ENCODE measurements at regions not wholly inside any gene's neighbourhood (a gene's known extent, or its start where the extent isn't known, plus 50 kb on each side); places are given as distances from the start of the nearest gene placed in this dataset.

- H3K27me3 ChIP-seq: no peaks in the 10 kb centered on the region
- H3K36me3 ChIP-seq: no peaks in the 10 kb centered on the region
- TF ChIP-seq EP300 (IDR thresholded peaks at IDR 0.05; ENCODE audit: low read depth): no peak
- intact Hi-C loops (cut with DNase I; ENCODE audit: low total_unique reads) (no loop called here), in situ Hi-C loops (cut with MboI; ENCODE audit: low pct_ligation_motif_present in 1 of 4, low pct_unique_long_range_greater_than_20kb in 1 of 4, low sequenced_read_pairs in 3 of 4) (no loop called here)
- H3K27ac ChIP-seq: no peak overlapping the region
- no peaks in the 10 kb centered on the region for H3K4me1 ChIP-seq
- no peak overlapping the region for H3K4me3 ChIP-seq
- DNase-seq: no peak
- no peaks in the 10 kb centered on the region for H3K9me3 ChIP-seq
These were observed 1894.5 kb upstream of the CELF4 start for GRCh38 chr18:39460136-39460535.

- no peaks in the 10 kb centered on the region for H3K27me3 ChIP-seq
- H3K4me1 ChIP-seq: peaks cover 0 to 6% (median 5%) of the 10 kb centered on the region in 4 donors
- intact Hi-C loops (cut with DNase I; ENCODE audit: low total_unique reads): no loop called here
- in situ Hi-C loops (cut with MboI; ENCODE audit: low pct_ligation_motif_present in 1 of 4, low pct_unique_long_range_greater_than_20kb in 1 of 4, low sequenced_read_pairs in 3 of 4): no loop called here
- no peaks in the 10 kb centered on the region for H3K36me3 ChIP-seq
- no peak for DNase-seq
- no peaks in the 10 kb centered on the region for H3K9me3 ChIP-seq
- no peak overlapping the region for H3K27ac ChIP-seq
- TF ChIP-seq EP300 (IDR thresholded peaks at IDR 0.05; ENCODE audit: low read depth) (no peak), CTCF (IDR thresholded peaks at IDR 0.05) (no peak), POLR2A (IDR thresholded peaks at IDR 0.05) (no peak), POLR2AphosphoS5 (IDR thresholded peaks at IDR 0.05) (no peak)
- no peak overlapping the region for H3K4me3 ChIP-seq
These were observed 1889.7 kb upstream of the CELF4 start for GRCh38 chr18:39455285-39455684.

- Histone ChIP-seq H3K36me3 (no peaks in the 10 kb centered on the region), H3K4me3 (no peak overlapping the region), H3K27me3 (no peaks in the 10 kb centered on the region), H3K4me1 (peaks cover 0 to 6% (median 5%) of the 10 kb centered on the region in 4 donors), H3K9me3 (no peaks in the 10 kb centered on the region), H3K27ac (no peak overlapping the region)
- WGBS, 2 donors (ENCODE audit: low coverage in 1 of 2): 75 to 80% methylated on average over 1 of the region's 1 CpG
- DNase-seq: no peak
- in situ Hi-C loops (cut with MboI; ENCODE audit: low pct_ligation_motif_present in 1 of 4, low pct_unique_long_range_greater_than_20kb in 1 of 4, low sequenced_read_pairs in 3 of 4): no loop called here
- no peak for TF ChIP-seq POLR2A (IDR thresholded peaks at IDR 0.05)
- no peak for TF ChIP-seq CTCF (IDR thresholded peaks at IDR 0.05)
- TF ChIP-seq EP300 (IDR thresholded peaks at IDR 0.05; ENCODE audit: low read depth): no peak
- TF ChIP-seq POLR2AphosphoS5 (IDR thresholded peaks at IDR 0.05): no peak
- intact Hi-C loops (cut with DNase I; ENCODE audit: low total_unique reads): no loop called here
These were observed 1889.3 kb upstream of the CELF4 start for GRCh38 chr18:39454866-39455265.

- Histone ChIP-seq H3K9me3 (no peaks in the 10 kb centered on the region), H3K27ac (peak overlapping the region in 1 of 4 donors; percentile 13), H3K4me1 (peaks cover 0 to 6% (median 5%) of the 10 kb centered on the region in 4 donors), H3K36me3 (no peaks in the 10 kb centered on the region), H3K4me3 (peak overlapping the region in 1 of 4 donors; percentile 26), H3K27me3 (no peaks in the 10 kb centered on the region)
- 2 to 13% methylated on average over 1 to 2 of the region's 2 CpGs for WGBS, 2 donors (ENCODE audit: low coverage in 1 of 2)
- no peak for DNase-seq
- in situ Hi-C loops (cut with MboI; ENCODE audit: low pct_ligation_motif_present in 1 of 4, low pct_unique_long_range_greater_than_20kb in 1 of 4, low sequenced_read_pairs in 3 of 4): no loop called here
- TF ChIP-seq EP300 (IDR thresholded peaks at IDR 0.05; ENCODE audit: low read depth) (no peak), POLR2A (IDR thresholded peaks at IDR 0.05) (no peak), CTCF (IDR thresholded peaks at IDR 0.05) (no peak), POLR2AphosphoS5 (IDR thresholded peaks at IDR 0.05) (no peak)
- intact Hi-C loops (cut with DNase I; ENCODE audit: low total_unique reads): no loop called here
These were observed 1888.3 kb upstream of the CELF4 start for GRCh38 chr18:39453882-39454281.

- H3K9me3 ChIP-seq: no peaks in the 10 kb centered on the region
- peak overlapping the region in 1 of 4 donors; percentile 13 for H3K27ac ChIP-seq
- no peak overlapping the region for H3K4me3 ChIP-seq
- in situ Hi-C loops (cut with MboI; ENCODE audit: low pct_ligation_motif_present in 1 of 4, low pct_unique_long_range_greater_than_20kb in 1 of 4, low sequenced_read_pairs in 3 of 4): no loop called here
- no peaks in the 10 kb centered on the region for H3K36me3 ChIP-seq
- DNase-seq: no peak
- intact Hi-C loops (cut with DNase I; ENCODE audit: low total_unique reads): no loop called here
- WGBS, 2 donors (ENCODE audit: low coverage in 1 of 2): 67 to 77% methylated on average over 2 of the region's 2 CpGs
- no peaks in the 10 kb centered on the region for H3K27me3 ChIP-seq
- peaks cover 0 to 6% (median 5%) of the 10 kb centered on the region in 4 donors for H3K4me1 ChIP-seq
- no peak for TF ChIP-seq POLR2AphosphoS5 (IDR thresholded peaks at IDR 0.05)
- no peak for TF ChIP-seq CTCF (IDR thresholded peaks at IDR 0.05)
- no peak for TF ChIP-seq POLR2A (IDR thresholded peaks at IDR 0.05)
- TF ChIP-seq EP300 (IDR thresholded peaks at IDR 0.05; ENCODE audit: low read depth): no peak
These were observed 1887.8 kb upstream of the CELF4 start for GRCh38 chr18:39453356-39453755.
